GM23338 (cell line): ENCODE measurements at regions not wholly inside any gene's neighbourhood (a gene's known extent, or its start where the extent isn't known, plus 50 kb on each side); places are given as distances from the start of the nearest gene placed in this dataset.

Experiments used
- CTCF ChIP-seq, 2 experiments: fragments of 200-600 bp in 1 of 2; sonication (generic) in 1 of 2; conservative IDR thresholded peaks; 2 replicates each; pipeline versions ENCODE4 v1.5.1 to v1.6.1; 2016 to 2017; ENCODE audit warnings: antibody characterized with exemption in 2 of 2, low read depth in 2 of 2, mild to moderate bottlenecking in 2 of 2, moderate library complexity in 1 of 2
- EZH2 ChIP-seq: fragments of 200-600 bp; sonication (generic); IDR thresholded peaks from one replicate; pipeline ENCODE4 v1.8.0; 2017; ENCODE audit warnings: antibody characterized with exemption, mild to moderate bottlenecking, low read depth; ENCODE audit not compliant: unreplicated experiment
- REST ChIP-seq: IDR thresholded peaks from one replicate; pipeline ENCODE4 v1.6.1; 2018; ENCODE audit warnings: antibody characterized with exemption; ENCODE audit not compliant: unreplicated experiment

GRCh38 chr10:61542596-61542995, 89.4 kb upstream of the TMEM26 start:
- TF ChIP-seq REST (no peak), EZH2 (no peak), CTCF (conservative IDR thresholded peaks at IDR 0.05; ENCODE audit: low read depth in 2 of 2) (no peak)
